Type B pancreatic cell (in vitro differentiated cells): ENCODE measurements at regions not wholly inside any gene's neighbourhood (a gene's known extent, or its start where the extent isn't known, plus 50 kb on each side); places are given as distances from the start of the nearest gene placed in this dataset.

ENCODE experiments used
- DNase-seq: peaks from one replicate; pipeline ENCODE4 v3.0.0; 2021; ENCODE audit warnings: mixed read lengths; ENCODE audit not compliant: unreplicated experiment; ENCODE audit errors: extremely low spot score
- H3K27ac Mint-ChIP-seq: 2 replicates; pipeline ENCODE4 v1.8.0; 2021; ENCODE audit warnings: mild to moderate bottlenecking, mixed read lengths
- H3K27me3 Mint-ChIP-seq: 2 replicates; pipeline ENCODE4 v1.8.0; 2021; ENCODE audit warnings: mixed read lengths
- H3K36me3 Mint-ChIP-seq: 2 replicates; pipeline ENCODE4 v1.8.0; 2021; ENCODE audit warnings: mixed read lengths
- H3K4me1 Mint-ChIP-seq: one replicate; pipeline ENCODE4 v1.8.0; 2021; ENCODE audit warnings: mixed read lengths; ENCODE audit not compliant: unreplicated experiment
- H3K4me3 Mint-ChIP-seq: 2 replicates; pipeline ENCODE4 v1.8.0; 2021; ENCODE audit warnings: mild to moderate bottlenecking, mixed read lengths
- H3K9me3 Mint-ChIP-seq: 2 replicates; pipeline ENCODE4 v1.8.0; 2021; ENCODE audit warnings: mixed read lengths
- TF ChIP-seq, protein P1 (sequence below): fragments of 200-600 bp; sonication (generic); conservative IDR thresholded peaks from 2 replicates; pipeline ENCODE4 v1.5.0; 2021; ENCODE audit warnings: antibody characterized with exemption, mild to moderate bottlenecking

DNA sequence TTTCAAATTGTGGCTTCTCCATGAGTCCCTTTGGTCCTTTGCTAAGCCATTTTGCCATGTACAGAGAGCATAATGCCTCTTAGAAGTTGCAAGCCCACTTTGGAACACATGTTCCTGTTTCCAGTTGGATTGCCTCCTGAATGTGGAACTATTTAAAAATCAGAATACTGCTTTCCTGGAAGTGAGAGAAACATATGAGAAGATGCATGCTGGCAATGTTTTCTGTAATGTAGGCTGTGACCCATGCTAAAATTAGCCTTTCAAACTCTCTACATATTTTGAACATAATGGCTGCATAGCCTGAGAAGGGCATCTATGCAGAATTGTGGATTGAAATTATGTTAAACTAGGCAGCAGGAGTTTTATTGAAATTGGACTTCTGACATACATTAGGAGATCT is 175.5 kb upstream of the PAPPA start:
- no peaks in the 10 kb centered on the region for H3K36me3 Mint-ChIP-seq
- TF ChIP-seq, protein P1, sequence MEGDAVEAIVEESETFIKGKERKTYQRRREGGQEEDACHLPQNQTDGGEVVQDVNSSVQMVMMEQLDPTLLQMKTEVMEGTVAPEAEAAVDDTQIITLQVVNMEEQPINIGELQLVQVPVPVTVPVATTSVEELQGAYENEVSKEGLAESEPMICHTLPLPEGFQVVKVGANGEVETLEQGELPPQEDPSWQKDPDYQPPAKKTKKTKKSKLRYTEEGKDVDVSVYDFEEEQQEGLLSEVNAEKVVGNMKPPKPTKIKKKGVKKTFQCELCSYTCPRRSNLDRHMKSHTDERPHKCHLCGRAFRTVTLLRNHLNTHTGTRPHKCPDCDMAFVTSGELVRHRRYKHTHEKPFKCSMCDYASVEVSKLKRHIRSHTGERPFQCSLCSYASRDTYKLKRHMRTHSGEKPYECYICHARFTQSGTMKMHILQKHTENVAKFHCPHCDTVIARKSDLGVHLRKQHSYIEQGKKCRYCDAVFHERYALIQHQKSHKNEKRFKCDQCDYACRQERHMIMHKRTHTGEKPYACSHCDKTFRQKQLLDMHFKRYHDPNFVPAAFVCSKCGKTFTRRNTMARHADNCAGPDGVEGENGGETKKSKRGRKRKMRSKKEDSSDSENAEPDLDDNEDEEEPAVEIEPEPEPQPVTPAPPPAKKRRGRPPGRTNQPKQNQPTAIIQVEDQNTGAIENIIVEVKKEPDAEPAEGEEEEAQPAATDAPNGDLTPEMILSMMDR: no peak
- no peaks in the 10 kb centered on the region for H3K9me3 Mint-ChIP-seq
- H3K27me3 Mint-ChIP-seq: no peaks in the 10 kb centered on the region
- H3K4me1 Mint-ChIP-seq: peaks cover 15% of the 10 kb centered on the region
- DNase-seq: no peak
- H3K4me3 Mint-ChIP-seq: no peak overlapping the region
- no peak overlapping the region for H3K27ac Mint-ChIP-seq

DNA sequence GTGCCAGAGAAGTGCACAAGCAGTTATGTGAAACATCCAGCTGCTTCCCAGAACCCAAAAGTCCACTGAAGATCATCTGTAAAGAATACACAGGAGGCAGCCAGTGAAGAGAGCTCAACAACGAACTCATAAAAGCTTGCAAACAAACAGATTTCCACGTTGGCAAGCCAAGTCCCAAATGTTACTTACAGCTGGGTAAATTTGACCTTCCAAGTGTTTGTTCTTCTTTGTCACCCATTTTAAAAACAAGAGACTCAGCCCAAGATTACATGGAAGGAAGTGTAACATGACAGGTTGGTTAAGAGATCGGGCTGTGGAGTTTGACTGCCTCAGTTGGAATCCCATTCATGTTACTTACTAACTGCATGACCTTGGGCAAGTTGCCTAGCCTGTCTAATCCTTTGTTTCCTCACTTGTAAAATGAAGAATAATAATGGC is 174.9 kb upstream of the PAPPA start:
- no peaks in the 10 kb centered on the region for H3K36me3 Mint-ChIP-seq
- peaks cover 15% of the 10 kb centered on the region for H3K4me1 Mint-ChIP-seq
- TF ChIP-seq, protein P1: no peak

DNA sequence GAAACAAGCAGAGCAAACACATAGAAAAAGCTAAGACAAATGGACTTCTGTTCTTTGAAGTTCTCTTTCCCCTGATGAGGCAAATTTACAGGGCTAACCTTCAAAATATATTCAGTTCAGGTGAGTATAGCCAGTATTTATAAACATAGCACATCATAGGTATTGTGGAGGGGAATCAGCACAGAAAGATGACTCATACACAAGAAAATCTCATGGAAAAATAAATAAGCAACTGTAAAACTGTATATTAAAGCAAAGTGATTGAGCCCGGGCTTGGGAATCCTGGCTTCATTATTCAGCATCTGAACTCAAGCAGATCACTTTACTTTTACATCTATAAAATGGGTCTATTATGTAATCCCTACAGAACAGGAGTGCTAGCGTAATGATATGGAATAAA is 173.5 kb upstream of the PAPPA start:
- DNase-seq: no peak
- H3K9me3 Mint-ChIP-seq: no peaks in the 10 kb centered on the region
- H3K4me3 Mint-ChIP-seq: no peak overlapping the region
- H3K27me3 Mint-ChIP-seq: no peaks in the 10 kb centered on the region
- H3K4me1 Mint-ChIP-seq: peaks cover 15% of the 10 kb centered on the region
- H3K36me3 Mint-ChIP-seq: no peaks in the 10 kb centered on the region
- TF ChIP-seq, protein P1: no peak
- H3K27ac Mint-ChIP-seq: no peak overlapping the region

More for the DNA sequence above, 174.9 kb upstream of the PAPPA start:
- Mint-ChIP-seq H3K4me3 (no peak overlapping the region), H3K9me3 (no peaks in the 10 kb centered on the region), H3K27me3 (no peaks in the 10 kb centered on the region), H3K27ac (no peak overlapping the region)
- DNase-seq: no peak

DNA sequence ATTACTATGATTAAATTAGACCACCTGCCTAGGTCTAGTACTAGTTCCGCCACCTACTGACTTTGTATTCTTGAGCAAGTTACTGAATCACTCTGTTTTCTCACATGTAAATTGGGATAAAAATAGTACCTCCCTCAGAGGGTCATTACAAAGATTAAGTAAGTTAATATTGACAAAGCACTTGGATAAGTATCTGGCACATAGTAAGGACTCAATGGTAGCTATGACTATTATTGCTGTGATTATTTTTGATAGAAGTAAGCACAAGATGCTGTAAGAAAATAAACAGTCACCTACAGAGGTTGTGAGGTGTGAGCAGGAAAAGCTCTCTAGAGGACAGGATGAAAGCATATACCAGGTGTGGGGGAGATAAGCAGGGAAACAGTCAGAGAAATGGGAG is 173.1 kb upstream of the PAPPA start:
- Mint-ChIP-seq H3K4me3 (no peak overlapping the region), H3K27me3 (no peaks in the 10 kb centered on the region), H3K9me3 (no peaks in the 10 kb centered on the region), H3K36me3 (no peaks in the 10 kb centered on the region), H3K4me1 (peaks cover 15% of the 10 kb centered on the region), H3K27ac (no peak overlapping the region)
- TF ChIP-seq, protein P1: no peak
- DNase-seq: no peak

DNA sequence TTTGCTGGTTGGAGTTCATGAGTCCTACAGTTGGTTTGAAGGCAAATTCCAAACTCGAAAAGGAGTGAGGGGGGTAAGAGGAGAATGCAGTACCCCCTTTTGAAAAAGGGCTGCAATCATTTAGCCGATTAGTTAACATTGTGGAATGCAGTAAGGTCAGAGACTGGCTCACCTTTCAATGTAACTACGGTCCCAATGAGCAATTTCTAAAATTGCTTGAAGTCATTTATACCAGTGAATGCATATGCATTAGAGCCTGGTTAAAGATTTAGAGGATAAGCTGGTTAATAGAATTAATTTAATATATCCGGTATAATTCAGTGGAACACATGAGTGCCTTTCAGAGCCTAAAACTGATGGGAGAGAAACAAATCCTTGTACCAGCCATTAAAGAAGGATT is 172.6 kb upstream of the PAPPA start:
- no peaks in the 10 kb centered on the region for H3K36me3 Mint-ChIP-seq
- peaks cover 15% of the 10 kb centered on the region for H3K4me1 Mint-ChIP-seq
- no peaks in the 10 kb centered on the region for H3K27me3 Mint-ChIP-seq
- DNase-seq: no peak
- TF ChIP-seq, protein P1: no peak
- H3K4me3 Mint-ChIP-seq: no peak overlapping the region
- H3K9me3 Mint-ChIP-seq: no peaks in the 10 kb centered on the region
- no peak overlapping the region for H3K27ac Mint-ChIP-seq

DNA sequence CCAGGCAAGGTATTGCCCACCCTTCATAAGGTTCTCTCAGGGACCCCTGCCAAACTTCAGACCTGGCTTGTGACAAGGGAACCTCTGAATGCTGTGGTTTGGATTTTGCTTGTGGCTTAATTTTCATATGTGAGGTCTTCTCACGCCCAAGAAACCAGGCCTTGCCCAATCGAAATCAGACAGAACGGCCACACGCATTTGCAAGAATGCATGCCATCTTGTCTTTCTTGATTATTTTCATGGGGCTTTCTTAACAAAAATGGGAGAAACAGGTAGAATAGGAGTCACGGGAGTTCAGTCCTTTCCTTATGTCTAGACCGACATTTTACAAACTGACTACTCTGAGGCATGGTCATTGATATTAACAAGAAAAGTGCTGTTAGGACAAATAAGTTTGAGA is 170.2 kb upstream of the PAPPA start:
- TF ChIP-seq, protein P1: no peak
- H3K9me3 Mint-ChIP-seq: no peaks in the 10 kb centered on the region
- peaks cover 1% of the 10 kb centered on the region for H3K4me1 Mint-ChIP-seq
- H3K27ac Mint-ChIP-seq: no peak overlapping the region
- H3K36me3 Mint-ChIP-seq: no peaks in the 10 kb centered on the region
- H3K4me3 Mint-ChIP-seq: no peak overlapping the region
- DNase-seq: no peak
- no peaks in the 10 kb centered on the region for H3K27me3 Mint-ChIP-seq
